ENCODE measurements at regions not wholly inside any gene's neighbourhood (a gene's known extent, or its start where the extent isn't known, plus 50 kb on each side); places are given as distances from the start of the nearest gene placed in this dataset.

DNA sequence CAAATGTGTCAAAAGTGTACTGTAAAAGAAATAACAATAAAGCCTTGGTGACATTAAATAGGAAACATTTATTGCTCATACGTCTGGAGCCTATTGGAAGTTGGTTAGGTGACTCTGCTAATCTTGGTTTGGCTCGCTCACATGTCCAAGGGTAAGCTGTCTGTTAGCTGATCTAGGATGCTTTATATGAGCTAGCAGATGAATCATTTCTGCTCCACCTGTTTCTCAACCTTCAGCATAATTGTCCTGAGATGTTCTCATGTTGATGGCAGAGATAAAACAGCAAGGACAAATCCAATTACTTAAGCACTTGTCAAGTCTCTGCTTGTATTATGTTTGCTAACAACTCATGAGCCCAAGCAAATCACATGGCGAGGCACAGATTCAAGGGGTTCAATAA, 56.0 kb upstream of the CD53 start:
- Mint-ChIP-seq H3K27ac (ENCODE audit: unreplicated experiment) (no peak overlapping the region), H3K27me3 (ENCODE audit: low read depth) (peaks cover 2% of the 10 kb centered on the region)

GRCh38 chr1:110811529-110811928, 61.4 kb upstream of the CD53 start:
- Mint-ChIP-seq H3K4me3 (ENCODE audit: unreplicated experiment) (no peak overlapping the region), H3K27me3 (ENCODE audit: low read depth) (peaks cover 2% of the 10 kb centered on the region), H3K4me1 (ENCODE audit: low read depth) (no peaks in the 10 kb centered on the region), H3K27ac (ENCODE audit: unreplicated experiment) (no peak overlapping the region), H3K36me3 (ENCODE audit: low read depth) (no peaks in the 10 kb centered on the region), H3K9me3 (ENCODE audit: low read depth) (peaks cover 5% of the 10 kb centered on the region)
- TF ChIP-seq, protein P1, sequence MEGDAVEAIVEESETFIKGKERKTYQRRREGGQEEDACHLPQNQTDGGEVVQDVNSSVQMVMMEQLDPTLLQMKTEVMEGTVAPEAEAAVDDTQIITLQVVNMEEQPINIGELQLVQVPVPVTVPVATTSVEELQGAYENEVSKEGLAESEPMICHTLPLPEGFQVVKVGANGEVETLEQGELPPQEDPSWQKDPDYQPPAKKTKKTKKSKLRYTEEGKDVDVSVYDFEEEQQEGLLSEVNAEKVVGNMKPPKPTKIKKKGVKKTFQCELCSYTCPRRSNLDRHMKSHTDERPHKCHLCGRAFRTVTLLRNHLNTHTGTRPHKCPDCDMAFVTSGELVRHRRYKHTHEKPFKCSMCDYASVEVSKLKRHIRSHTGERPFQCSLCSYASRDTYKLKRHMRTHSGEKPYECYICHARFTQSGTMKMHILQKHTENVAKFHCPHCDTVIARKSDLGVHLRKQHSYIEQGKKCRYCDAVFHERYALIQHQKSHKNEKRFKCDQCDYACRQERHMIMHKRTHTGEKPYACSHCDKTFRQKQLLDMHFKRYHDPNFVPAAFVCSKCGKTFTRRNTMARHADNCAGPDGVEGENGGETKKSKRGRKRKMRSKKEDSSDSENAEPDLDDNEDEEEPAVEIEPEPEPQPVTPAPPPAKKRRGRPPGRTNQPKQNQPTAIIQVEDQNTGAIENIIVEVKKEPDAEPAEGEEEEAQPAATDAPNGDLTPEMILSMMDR (IDR thresholded peaks at IDR 0.05) = no peak
- DNase-seq (ENCODE audit: low spot score) = no peak

More for the DNA sequence above, 56.0 kb upstream of the CD53 start:
- Mint-ChIP-seq H3K9me3 (ENCODE audit: low read depth) (peaks cover 6% of the 10 kb centered on the region), H3K4me3 (ENCODE audit: unreplicated experiment) (no peak overlapping the region), H3K4me1 (ENCODE audit: low read depth) (no peaks in the 10 kb centered on the region), H3K36me3 (ENCODE audit: low read depth) (no peaks in the 10 kb centered on the region)
- TF ChIP-seq, protein P1 (IDR thresholded peaks at IDR 0.05) = no peak
- no peak for DNase-seq (ENCODE audit: low spot score)

DNA sequence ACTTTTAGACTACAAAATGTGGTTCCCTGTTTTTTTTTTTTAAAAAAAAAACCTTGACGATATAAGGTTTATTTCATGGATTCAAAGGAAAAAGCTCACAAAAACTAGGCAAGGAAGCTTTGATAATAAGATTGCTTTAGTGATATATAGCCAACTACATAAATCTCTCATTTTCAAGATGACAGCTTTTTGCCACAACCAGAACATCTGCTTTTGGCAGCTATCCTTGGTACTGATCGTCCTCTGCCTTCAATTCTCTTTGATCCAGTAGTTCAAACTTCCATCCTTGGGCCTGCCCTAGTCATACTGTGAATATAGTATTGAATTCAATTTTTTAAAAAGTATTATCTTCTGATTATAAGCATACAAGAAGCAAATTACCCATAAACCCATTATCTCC, 72.9 kb upstream of the CD53 start:
- H3K36me3 Mint-ChIP-seq (ENCODE audit: low read depth) = no peaks in the 10 kb centered on the region
- no peak for DNase-seq (ENCODE audit: low spot score)
- H3K4me3 Mint-ChIP-seq (ENCODE audit: unreplicated experiment) = no peak overlapping the region
- H3K9me3 Mint-ChIP-seq (ENCODE audit: low read depth) = peaks cover 11% of the 10 kb centered on the region
- H3K27me3 Mint-ChIP-seq (ENCODE audit: low read depth) = no peaks in the 10 kb centered on the region
- no peak overlapping the region for H3K27ac Mint-ChIP-seq (ENCODE audit: unreplicated experiment)
- H3K4me1 Mint-ChIP-seq (ENCODE audit: low read depth) = no peaks in the 10 kb centered on the region
- TF ChIP-seq, protein P1 (IDR thresholded peaks at IDR 0.05) = no peak

GRCh38 chr1:110798691-110799256, 74.2 kb upstream of the CD53 start:
- no peak for DNase-seq (ENCODE audit: low spot score)
- no peaks in the 10 kb centered on the region for H3K4me1 Mint-ChIP-seq (ENCODE audit: low read depth)
- TF ChIP-seq, protein P1 (IDR thresholded peaks at IDR 0.05) = no peak
- H3K36me3 Mint-ChIP-seq (ENCODE audit: low read depth) = no peaks in the 10 kb centered on the region
- H3K27me3 Mint-ChIP-seq (ENCODE audit: low read depth) = no peaks in the 10 kb centered on the region
- H3K27ac Mint-ChIP-seq (ENCODE audit: unreplicated experiment) = no peak overlapping the region
- no peak overlapping the region for H3K4me3 Mint-ChIP-seq (ENCODE audit: unreplicated experiment)
- peaks cover 18% of the 10 kb centered on the region for H3K9me3 Mint-ChIP-seq (ENCODE audit: low read depth)

- Mint-ChIP-seq H3K9me3 (ENCODE audit: low read depth) (peaks cover 8% of the 10 kb centered on the region), H3K4me3 (ENCODE audit: unreplicated experiment) (no peak overlapping the region), H3K27me3 (ENCODE audit: low read depth) (peaks cover 5% of the 10 kb centered on the region), H3K4me1 (ENCODE audit: low read depth) (no peaks in the 10 kb centered on the region), H3K27ac (ENCODE audit: unreplicated experiment) (no peak overlapping the region), H3K36me3 (ENCODE audit: low read depth) (no peaks in the 10 kb centered on the region)
- TF ChIP-seq, protein P1 (IDR thresholded peaks at IDR 0.05) = no peak
- no peak for DNase-seq (ENCODE audit: low spot score)
Observed at GRCh38 chr1:110788673-110789072, 84.3 kb upstream of the CD53 start.

All from chondrocyte (in vitro differentiated cells).